AG04450 (cell line): ENCODE measurements at regions not wholly inside any gene's neighbourhood (a gene's known extent, or its start where the extent isn't known, plus 50 kb on each side); places are given as distances from the start of the nearest gene placed in this dataset.

ENCODE experiments used
- CTCF ChIA-PET: fragments of 300-600, 350-600 bp; formaldehyde crosslinking; extraction: SDS; loops from one replicate; lab custom pipeline; 2022; ENCODE audit warnings: antibody characterized with exemption, inconsistent platforms; lab: Charles Lee
- POLR2A ChIA-PET: fragments of 350-600 bp; formaldehyde crosslinking; extraction: SDS; loops from one replicate; lab custom pipeline; 2021; ENCODE audit warnings: antibody characterized with exemption, inconsistent platforms; lab: Yijun Ruan, JAX
- DNase-seq: peaks from one replicate; pipeline ENCODE4 v3.0.0-alpha.2; 2011; ENCODE audit warnings: low read depth, low spot score
- H3K27ac ChIP-seq: one replicate; pipeline ENCODE4 v1.5.1; 2012; ENCODE audit warnings: low read depth, low read length, control low read depth
- H3K27me3 ChIP-seq: one replicate; pipeline ENCODE4 v1.6.0; 2012; ENCODE audit warnings: low read length; ENCODE audit not compliant: control insufficient read depth, insufficient read depth
- H3K4me3 ChIP-seq: 2 replicates; pipeline ENCODE4 v1.5.1; 2011; ENCODE audit warnings: mild to moderate bottlenecking, low read depth, low read length, control low read depth
- H3K9me3 ChIP-seq: 2 replicates; pipeline ENCODE4 v1.5.1; 2012; ENCODE audit warnings: low read length; ENCODE audit not compliant: control insufficient read depth, insufficient read depth
- TF ChIP-seq, protein P1 (sequence below): IDR thresholded peaks from 2 replicates; pipeline ENCODE4 v1.5.1; 2011; ENCODE audit warnings: low read depth, low read length, control low read depth, inconsistent platforms

DNA sequence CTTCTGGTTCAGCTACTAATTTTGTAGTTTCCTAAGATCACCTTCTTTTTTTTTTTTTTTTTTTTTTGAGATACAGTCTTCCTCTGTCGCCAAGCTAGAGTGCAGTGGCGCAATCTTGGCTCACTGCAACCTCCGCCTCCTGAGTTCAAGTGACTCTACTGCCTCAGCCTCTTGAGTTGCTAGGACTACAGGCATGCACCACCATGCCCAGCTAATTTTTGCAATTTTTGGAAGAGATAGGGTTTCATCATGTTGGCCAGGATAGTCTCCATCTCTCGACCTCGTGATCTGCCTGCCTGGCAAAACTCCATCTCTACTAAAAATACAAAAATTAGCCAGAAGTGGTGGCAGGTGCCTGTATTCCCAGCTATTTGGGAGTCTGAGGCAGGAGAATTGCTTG, 301.5 kb upstream of the TFPI start:
- no peak overlapping the region for H3K27ac ChIP-seq
- POLR2A ChIA-PET = no interaction called here
- CTCF ChIA-PET = interaction anchor here (0.5 to 1.6 kb wide), 3 partner anchors 13 to 1238 kb away, joined by 3 to 12 read pairs (median 12); no protein-coding TSS in a partner anchor
- TF ChIP-seq, protein P1, sequence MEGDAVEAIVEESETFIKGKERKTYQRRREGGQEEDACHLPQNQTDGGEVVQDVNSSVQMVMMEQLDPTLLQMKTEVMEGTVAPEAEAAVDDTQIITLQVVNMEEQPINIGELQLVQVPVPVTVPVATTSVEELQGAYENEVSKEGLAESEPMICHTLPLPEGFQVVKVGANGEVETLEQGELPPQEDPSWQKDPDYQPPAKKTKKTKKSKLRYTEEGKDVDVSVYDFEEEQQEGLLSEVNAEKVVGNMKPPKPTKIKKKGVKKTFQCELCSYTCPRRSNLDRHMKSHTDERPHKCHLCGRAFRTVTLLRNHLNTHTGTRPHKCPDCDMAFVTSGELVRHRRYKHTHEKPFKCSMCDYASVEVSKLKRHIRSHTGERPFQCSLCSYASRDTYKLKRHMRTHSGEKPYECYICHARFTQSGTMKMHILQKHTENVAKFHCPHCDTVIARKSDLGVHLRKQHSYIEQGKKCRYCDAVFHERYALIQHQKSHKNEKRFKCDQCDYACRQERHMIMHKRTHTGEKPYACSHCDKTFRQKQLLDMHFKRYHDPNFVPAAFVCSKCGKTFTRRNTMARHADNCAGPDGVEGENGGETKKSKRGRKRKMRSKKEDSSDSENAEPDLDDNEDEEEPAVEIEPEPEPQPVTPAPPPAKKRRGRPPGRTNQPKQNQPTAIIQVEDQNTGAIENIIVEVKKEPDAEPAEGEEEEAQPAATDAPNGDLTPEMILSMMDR = no peak
- no peaks in the 10 kb centered on the region for H3K9me3 ChIP-seq
- H3K27me3 ChIP-seq = no peaks in the 10 kb centered on the region
- H3K4me3 ChIP-seq = no peak overlapping the region
- DNase-seq = no peak

DNA sequence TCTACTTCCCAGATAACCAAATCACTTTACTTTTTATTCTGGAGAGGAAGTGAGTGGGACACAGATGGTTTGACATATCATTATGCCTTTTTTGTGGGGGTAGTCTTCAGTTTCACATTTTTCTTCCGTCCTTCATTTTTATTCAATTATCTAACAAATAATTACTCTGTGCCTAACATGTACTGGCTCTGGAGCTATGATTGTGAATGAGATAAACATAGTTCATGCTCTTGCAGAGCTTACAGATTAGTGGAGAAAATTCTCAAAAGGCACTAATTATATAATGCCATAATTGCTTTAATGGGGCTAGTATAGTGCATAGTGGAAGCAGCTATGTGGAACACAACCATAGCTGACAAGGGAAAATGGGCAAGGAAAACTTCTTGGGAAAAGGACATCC, 303.6 kb upstream of the TFPI start:
- H3K4me3 ChIP-seq = no peak overlapping the region
- no peaks in the 10 kb centered on the region for H3K27me3 ChIP-seq
- TF ChIP-seq, protein P1 = no peak
- no peaks in the 10 kb centered on the region for H3K9me3 ChIP-seq
- POLR2A ChIA-PET = no interaction called here
- DNase-seq = no peak
- H3K27ac ChIP-seq = no peak overlapping the region
- CTCF ChIA-PET = interaction anchor here (0.7 kb wide), 1 partner anchor 276 kb away, joined by 3 read pairs; no protein-coding TSS in a partner anchor

DNA sequence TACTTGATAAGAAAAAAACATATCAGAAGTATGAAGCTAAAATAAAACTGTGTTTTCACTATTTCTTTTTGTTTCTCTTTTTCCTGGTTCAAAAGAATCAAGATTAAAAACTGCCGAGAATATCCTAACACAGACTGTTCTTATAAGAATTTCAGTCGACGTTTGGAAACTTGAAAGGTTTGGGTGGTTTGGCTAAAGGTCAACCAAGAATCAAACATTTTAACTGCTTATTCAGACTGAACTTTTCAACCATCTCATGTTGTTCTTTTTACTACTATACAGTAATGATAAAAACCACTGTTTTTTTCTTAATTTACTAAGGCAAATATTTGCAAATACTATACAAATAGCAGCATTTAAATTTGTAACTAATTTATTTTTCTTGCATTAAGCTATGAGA, 308.5 kb upstream of the TFPI start:
- Histone ChIP-seq H3K9me3 (no peaks in the 10 kb centered on the region), H3K27ac (no peak overlapping the region), H3K27me3 (no peaks in the 10 kb centered on the region), H3K4me3 (no peak overlapping the region)
- TF ChIP-seq, protein P1 = no peak
- ChIA-PET CTCF (interaction anchor here (1.4 to 1.6 kb wide), 2 partner anchors 17 to 282 kb away, joined by 3 to 5 read pairs; no protein-coding TSS in a partner anchor), POLR2A (no interaction called here)
- DNase-seq = no peak

DNA sequence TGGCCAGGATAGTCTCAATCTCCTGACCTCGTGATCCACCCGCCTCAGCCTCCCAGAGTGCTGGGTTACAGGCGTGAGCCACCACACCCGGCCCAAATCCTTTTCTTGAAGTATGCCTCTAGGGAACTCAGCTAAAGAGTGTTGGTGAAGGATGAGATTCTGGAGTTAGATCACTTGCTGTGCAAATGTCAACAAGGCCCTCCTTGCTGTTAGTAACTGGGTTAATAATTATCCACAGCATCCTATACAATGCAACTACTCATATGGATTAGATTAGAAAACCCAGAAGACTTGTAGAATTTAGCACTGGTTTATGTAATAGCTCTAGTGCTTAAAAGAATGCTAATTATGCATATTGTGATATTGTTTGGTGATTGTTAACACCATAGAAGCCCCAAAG, 310.8 kb upstream of the TFPI start:
- ChIA-PET POLR2A (no interaction called here), CTCF (interaction anchor here (1.4 kb wide), 1 partner anchor 22 kb away, joined by 5 read pairs; no protein-coding TSS in a partner anchor)
- TF ChIP-seq, protein P1 = no peak

DNA sequence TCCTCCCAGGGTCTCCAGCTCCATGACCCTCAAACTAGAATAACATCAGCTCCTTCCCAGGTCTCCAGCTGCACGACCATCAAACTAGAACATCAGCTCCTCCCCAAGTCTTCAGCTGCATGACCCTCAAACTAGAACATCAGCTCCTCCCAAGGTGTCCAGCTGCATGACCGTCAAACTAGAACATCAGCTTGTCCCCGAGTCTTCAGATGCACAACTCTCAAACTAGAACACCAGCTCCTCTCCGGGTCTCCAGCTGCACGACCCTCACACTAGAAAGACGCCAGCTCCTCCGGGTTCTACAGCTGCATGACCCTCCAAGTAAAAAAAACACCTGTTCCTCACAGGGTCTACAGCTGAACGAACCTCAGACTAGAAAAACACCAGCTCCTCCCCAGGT, 312.9 kb upstream of the TFPI start:
- DNase-seq = no peak
- Histone ChIP-seq H3K27ac (no peak overlapping the region), H3K9me3 (no peaks in the 10 kb centered on the region), H3K4me3 (no peak overlapping the region), H3K27me3 (no peaks in the 10 kb centered on the region)
- POLR2A ChIA-PET = no interaction called here
- CTCF ChIA-PET = interaction anchor here (1.1 to 1.2 kb wide), 2 partner anchors 25 to 286 kb away, joined by 3 to 4 read pairs; no protein-coding TSS in a partner anchor
- TF ChIP-seq, protein P1 = no peak

More for the DNA sequence above, 310.8 kb upstream of the TFPI start:
- no peak for DNase-seq
- Histone ChIP-seq H3K4me3 (no peak overlapping the region), H3K27ac (no peak overlapping the region), H3K9me3 (no peaks in the 10 kb centered on the region), H3K27me3 (no peaks in the 10 kb centered on the region)
